ENCODE measurements at regions not wholly inside any gene's neighbourhood (a gene's known extent, or its start where the extent isn't known, plus 50 kb on each side); places are given as distances from the start of the nearest gene placed in this dataset.

GRCh38 chr13:54836273-54836672, 1807.7 kb downstream of the OLFM4 start:
- no peaks in the 10 kb centered on the region for H3K36me3 ChIP-seq
- WGBS, 2 donors: 65 to 75% methylated on average over 4 of the region's 4 CpGs
- no peaks in the 10 kb centered on the region for H3K4me1 ChIP-seq
- no peak for TF ChIP-seq POLR2A (IDR thresholded peaks at IDR 0.05)
- TF ChIP-seq EP300 (IDR thresholded peaks at IDR 0.05): no peak
- TF ChIP-seq, protein P1, sequence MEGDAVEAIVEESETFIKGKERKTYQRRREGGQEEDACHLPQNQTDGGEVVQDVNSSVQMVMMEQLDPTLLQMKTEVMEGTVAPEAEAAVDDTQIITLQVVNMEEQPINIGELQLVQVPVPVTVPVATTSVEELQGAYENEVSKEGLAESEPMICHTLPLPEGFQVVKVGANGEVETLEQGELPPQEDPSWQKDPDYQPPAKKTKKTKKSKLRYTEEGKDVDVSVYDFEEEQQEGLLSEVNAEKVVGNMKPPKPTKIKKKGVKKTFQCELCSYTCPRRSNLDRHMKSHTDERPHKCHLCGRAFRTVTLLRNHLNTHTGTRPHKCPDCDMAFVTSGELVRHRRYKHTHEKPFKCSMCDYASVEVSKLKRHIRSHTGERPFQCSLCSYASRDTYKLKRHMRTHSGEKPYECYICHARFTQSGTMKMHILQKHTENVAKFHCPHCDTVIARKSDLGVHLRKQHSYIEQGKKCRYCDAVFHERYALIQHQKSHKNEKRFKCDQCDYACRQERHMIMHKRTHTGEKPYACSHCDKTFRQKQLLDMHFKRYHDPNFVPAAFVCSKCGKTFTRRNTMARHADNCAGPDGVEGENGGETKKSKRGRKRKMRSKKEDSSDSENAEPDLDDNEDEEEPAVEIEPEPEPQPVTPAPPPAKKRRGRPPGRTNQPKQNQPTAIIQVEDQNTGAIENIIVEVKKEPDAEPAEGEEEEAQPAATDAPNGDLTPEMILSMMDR (IDR thresholded peaks at IDR 0.05): no peak
- TF ChIP-seq POLR2AphosphoS5 (IDR thresholded peaks at IDR 0.05): no peak
- DNase-seq: no peak
- no peaks in the 10 kb centered on the region for H3K27me3 ChIP-seq
- H3K4me3 ChIP-seq: no peak overlapping the region
- H3K27ac ChIP-seq: no peak overlapping the region
- intact Hi-C loops (cut with DNase I): no loop called here
- no peaks in the 10 kb centered on the region for H3K9me3 ChIP-seq

DNA sequence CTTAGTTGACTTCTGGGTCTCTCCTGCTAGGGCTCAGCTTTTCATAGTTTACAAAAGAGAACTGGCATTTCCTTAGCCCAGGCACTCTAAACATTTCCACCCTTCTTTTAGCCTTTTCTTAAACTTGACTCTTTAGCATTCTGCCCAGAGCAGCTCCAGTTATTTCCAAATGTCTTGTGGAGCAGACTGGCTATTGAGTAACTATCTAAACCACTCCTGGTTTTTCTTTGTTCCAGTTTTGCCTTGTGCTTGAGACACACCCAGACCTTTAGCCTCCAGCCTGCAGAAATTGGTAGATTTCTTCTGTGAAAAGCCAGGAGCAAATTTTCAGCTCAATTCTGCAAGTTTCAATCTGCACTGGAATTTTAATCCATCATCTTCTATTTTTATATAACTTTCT, 1813.1 kb downstream of the OLFM4 start:
- H3K9me3 ChIP-seq: no peaks in the 10 kb centered on the region
- no peaks in the 10 kb centered on the region for H3K4me1 ChIP-seq
- DNase-seq: no peak
- H3K4me3 ChIP-seq: no peak overlapping the region
- intact Hi-C loops (cut with DNase I): no loop called here
- H3K36me3 ChIP-seq: no peaks in the 10 kb centered on the region
- H3K27ac ChIP-seq: no peak overlapping the region
- TF ChIP-seq, protein P1 (IDR thresholded peaks at IDR 0.05): no peak
- TF ChIP-seq POLR2A (IDR thresholded peaks at IDR 0.05) (no peak), POLR2AphosphoS5 (IDR thresholded peaks at IDR 0.05) (no peak), EP300 (IDR thresholded peaks at IDR 0.05) (no peak)
- H3K27me3 ChIP-seq: no peaks in the 10 kb centered on the region

DNA sequence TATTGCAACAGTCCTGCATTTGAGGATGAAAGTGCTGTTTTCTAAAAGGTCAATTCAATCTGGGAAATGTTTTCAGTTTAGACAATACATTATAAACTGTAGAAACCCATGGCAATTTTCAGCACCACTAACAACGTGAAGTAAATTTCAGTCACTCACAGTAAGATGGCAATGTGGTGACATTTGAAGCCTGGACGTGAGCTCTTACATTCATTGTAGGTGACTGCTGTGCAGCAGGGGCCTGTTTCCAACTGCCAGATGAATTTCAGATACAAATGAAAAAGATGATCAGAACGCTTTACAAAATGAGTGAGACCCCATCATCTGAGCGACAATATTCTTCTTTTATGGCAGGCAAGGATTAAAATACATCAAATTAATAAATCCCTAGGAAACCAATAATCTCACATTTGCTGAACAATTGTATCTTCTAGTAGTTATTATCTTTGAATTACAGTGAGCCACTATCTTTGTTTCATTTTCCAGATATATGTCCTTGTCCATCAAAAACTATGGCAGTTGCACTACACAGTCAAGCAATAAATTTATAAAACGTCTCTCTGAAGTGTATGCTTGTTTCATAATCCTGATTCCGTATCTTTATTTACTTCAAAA, 1816.8 kb downstream of the OLFM4 start:
- WGBS, 2 donors: 51 to 65% methylated on average over 6 of the region's 6 CpGs
- no peak overlapping the region for H3K27ac ChIP-seq
- H3K4me1 ChIP-seq: no peaks in the 10 kb centered on the region
- intact Hi-C loops (cut with DNase I): no loop called here
- no peak for DNase-seq
- TF ChIP-seq POLR2AphosphoS5 (IDR thresholded peaks at IDR 0.05) (no peak), POLR2A (IDR thresholded peaks at IDR 0.05) (no peak), EP300 (IDR thresholded peaks at IDR 0.05) (no peak)
- TF ChIP-seq, protein P1 (IDR thresholded peaks at IDR 0.05): no peak
- H3K27me3 ChIP-seq: no peaks in the 10 kb centered on the region
- H3K9me3 ChIP-seq: no peaks in the 10 kb centered on the region
- H3K36me3 ChIP-seq: no peaks in the 10 kb centered on the region
- no peak overlapping the region for H3K4me3 ChIP-seq

GRCh38 chr13:54852831-54853230, 1824.2 kb downstream of the OLFM4 start:
- no peak for DNase-seq
- TF ChIP-seq POLR2AphosphoS5 (IDR thresholded peaks at IDR 0.05) (no peak), EP300 (IDR thresholded peaks at IDR 0.05) (no peak), POLR2A (IDR thresholded peaks at IDR 0.05) (no peak)
- TF ChIP-seq, protein P1 (IDR thresholded peaks at IDR 0.05): no peak
- intact Hi-C loops (cut with DNase I): no loop called here
- Histone ChIP-seq H3K9me3 (peaks cover 0 to 6% (median 0%) of the 10 kb centered on the region in 4 donors), H3K4me1 (no peaks in the 10 kb centered on the region), H3K27ac (no peak overlapping the region), H3K27me3 (no peaks in the 10 kb centered on the region), H3K4me3 (no peak overlapping the region), H3K36me3 (no peaks in the 10 kb centered on the region)

DNA sequence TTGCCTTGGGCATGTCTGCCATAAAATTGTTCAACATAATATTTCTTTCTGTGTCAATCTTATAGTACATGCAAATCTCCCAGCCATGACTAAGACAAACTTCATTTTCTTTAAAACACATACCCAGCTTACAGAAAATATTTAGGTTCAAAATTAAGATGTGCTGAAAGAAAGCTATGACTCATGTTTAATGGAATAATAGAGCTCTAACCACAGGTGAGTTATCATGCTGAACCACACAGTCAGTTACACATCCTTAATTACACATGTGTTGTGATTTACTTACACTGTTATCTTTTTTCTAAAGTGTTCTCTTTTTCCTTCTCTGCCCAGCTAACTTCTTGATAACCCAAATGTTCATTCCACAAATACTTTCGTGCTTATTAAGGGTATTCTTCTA, 1831.2 kb downstream of the OLFM4 start:
- intact Hi-C loops (cut with DNase I): no loop called here
- Histone ChIP-seq H3K4me3 (no peak overlapping the region), H3K27ac (no peak overlapping the region), H3K27me3 (no peaks in the 10 kb centered on the region), H3K4me1 (no peaks in the 10 kb centered on the region), H3K36me3 (no peaks in the 10 kb centered on the region), H3K9me3 (peaks cover 0 to 2% (median 0%) of the 10 kb centered on the region in 4 donors)
- TF ChIP-seq, protein P1 (IDR thresholded peaks at IDR 0.05): no peak
- no peak for TF ChIP-seq POLR2A (IDR thresholded peaks at IDR 0.05)
- TF ChIP-seq POLR2AphosphoS5 (IDR thresholded peaks at IDR 0.05): no peak
- no peak for TF ChIP-seq EP300 (IDR thresholded peaks at IDR 0.05)
- no peak for DNase-seq
- WGBS, 2 donors: 75 to 76% methylated on average over 1 of the region's 1 CpG

Measured in sigmoid colon (tissue), 6 donors.